Right atrium auricular region (tissue), 2 donors: ENCODE measurements at regions not wholly inside any gene's neighbourhood (a gene's known extent, or its start where the extent isn't known, plus 50 kb on each side); places are given as distances from the start of the nearest gene placed in this dataset.

Source experiments
- DNase-seq: peaks from one replicate; pipeline ENCODE4 v3.0.0-alpha.2; 2019; ENCODE audit warnings: low spot score
- H3K27ac ChIP-seq, 2 donors: fragments of 200-600 bp; sonication (generic); 1 replicate in 1 of 2; 2 replicates in 1 of 2; pipeline ENCODE4 v1.5.1; 2016 to 2019
- H3K27me3 ChIP-seq, 2 donors: fragments of 200-600 bp; sonication (generic); one replicate each; pipeline versions ENCODE4 v1.5.1 to v1.6.0; 2017 to 2019
- H3K36me3 ChIP-seq: fragments of 200-600 bp; sonication (generic); one replicate; pipeline ENCODE4 v1.5.1; 2016
- H3K4me1 ChIP-seq, 2 donors: fragments of 200-600 bp; sonication (generic); one replicate each; pipeline versions ENCODE4 v1.5.1 to v1.6.0; 2017 to 2019
- H3K4me3 ChIP-seq, 2 donors: fragments of 200-600 bp; sonication (generic); 1 replicate in 1 of 2; 2 replicates in 1 of 2; pipeline ENCODE4 v1.5.1; 2017 to 2019; ENCODE audit warnings: mild to moderate bottlenecking in 1 of 2, moderate library complexity in 1 of 2
- H3K9me3 ChIP-seq, 2 donors: fragments of 200-600 bp; sonication (generic); one replicate each; pipeline ENCODE4 v1.5.1; 2019
- CTCF ChIP-seq, 2 donors: fragments of 200-600 bp; sonication (generic); IDR thresholded peaks; one replicate each; pipeline ENCODE4 v1.5.1; 2019; ENCODE audit warnings: antibody characterized with exemption in 2 of 2

GRCh38 chr18:24790347-24790746 is 329.9 kb downstream of the HRH4 start:
- H3K36me3 ChIP-seq = no peaks in the 10 kb centered on the region
- DNase-seq = no peak
- H3K27me3 ChIP-seq = no peaks in the 10 kb centered on the region
- no peak for TF ChIP-seq CTCF (IDR thresholded peaks at IDR 0.05)
- H3K9me3 ChIP-seq = peaks cover 0 to 12% of the 10 kb centered on the region in 2 donors
- H3K4me3 ChIP-seq = no peak overlapping the region
- H3K27ac ChIP-seq = no peak overlapping the region
- no peaks in the 10 kb centered on the region for H3K4me1 ChIP-seq

GRCh38 chr18:24791751-24792545 is 331.5 kb downstream of the HRH4 start:
- H3K27me3 ChIP-seq = no peaks in the 10 kb centered on the region
- H3K9me3 ChIP-seq = peaks cover 0 to 12% of the 10 kb centered on the region in 2 donors
- H3K4me1 ChIP-seq = no peaks in the 10 kb centered on the region
- no peak overlapping the region for H3K27ac ChIP-seq
- no peaks in the 10 kb centered on the region for H3K36me3 ChIP-seq
- no peak for DNase-seq
- no peak for TF ChIP-seq CTCF (IDR thresholded peaks at IDR 0.05)
- no peak overlapping the region for H3K4me3 ChIP-seq

GRCh38 chr18:24793742-24794141 is 333.3 kb downstream of the HRH4 start:
- no peak overlapping the region for H3K27ac ChIP-seq
- no peak overlapping the region for H3K4me3 ChIP-seq
- H3K27me3 ChIP-seq = no peaks in the 10 kb centered on the region
- DNase-seq = no peak
- H3K36me3 ChIP-seq = no peaks in the 10 kb centered on the region
- H3K4me1 ChIP-seq = no peaks in the 10 kb centered on the region
- no peak for TF ChIP-seq CTCF (IDR thresholded peaks at IDR 0.05)
- H3K9me3 ChIP-seq = peaks cover 0 to 2% of the 10 kb centered on the region in 2 donors

- Histone ChIP-seq H3K27me3 (no peaks in the 10 kb centered on the region), H3K4me3 (no peak overlapping the region), H3K27ac (no peak overlapping the region), H3K36me3 (no peaks in the 10 kb centered on the region), H3K9me3 (no peaks in the 10 kb centered on the region), H3K4me1 (no peaks in the 10 kb centered on the region)
- TF ChIP-seq CTCF (IDR thresholded peaks at IDR 0.05) = no peak
- DNase-seq = no peak
These were observed 334.7 kb downstream of the HRH4 start for GRCh38 chr18:24795129-24795528.

GRCh38 chr18:24797981-24798380 is 337.5 kb downstream of the HRH4 start:
- DNase-seq = no peak
- Histone ChIP-seq H3K4me1 (no peaks in the 10 kb centered on the region), H3K27me3 (no peaks in the 10 kb centered on the region), H3K9me3 (no peaks in the 10 kb centered on the region), H3K36me3 (no peaks in the 10 kb centered on the region), H3K27ac (no peak overlapping the region), H3K4me3 (no peak overlapping the region)
- no peak for TF ChIP-seq CTCF (IDR thresholded peaks at IDR 0.05)

GRCh38 chr18:24799176-24799575 is 338.7 kb downstream of the HRH4 start:
- no peak for DNase-seq
- no peak overlapping the region for H3K4me3 ChIP-seq
- TF ChIP-seq CTCF (IDR thresholded peaks at IDR 0.05) = no peak
- no peaks in the 10 kb centered on the region for H3K27me3 ChIP-seq
- no peaks in the 10 kb centered on the region for H3K36me3 ChIP-seq
- H3K9me3 ChIP-seq = no peaks in the 10 kb centered on the region
- H3K27ac ChIP-seq = no peak overlapping the region
- H3K4me1 ChIP-seq = no peaks in the 10 kb centered on the region
